HG03139 (cell line): ENCODE measurements at regions not wholly inside any gene's neighbourhood (a gene's known extent, or its start where the extent isn't known, plus 50 kb on each side); places are given as distances from the start of the nearest gene placed in this dataset.

Experiments used
- ATAC-seq: cut with Tn5 transposase; IDR thresholded peaks from one replicate; pipeline ENCODE4 v1.9.1; 2021; ENCODE audit not compliant: unreplicated experiment

- ATAC-seq: no peak
Observed at GRCh38 chr2:103268841-103269498, 507.1 kb downstream of the TMEM182 start.

GRCh38 chr2:103276869-103277268 is 515.0 kb downstream of the TMEM182 start:
- no peak for ATAC-seq

DNA sequence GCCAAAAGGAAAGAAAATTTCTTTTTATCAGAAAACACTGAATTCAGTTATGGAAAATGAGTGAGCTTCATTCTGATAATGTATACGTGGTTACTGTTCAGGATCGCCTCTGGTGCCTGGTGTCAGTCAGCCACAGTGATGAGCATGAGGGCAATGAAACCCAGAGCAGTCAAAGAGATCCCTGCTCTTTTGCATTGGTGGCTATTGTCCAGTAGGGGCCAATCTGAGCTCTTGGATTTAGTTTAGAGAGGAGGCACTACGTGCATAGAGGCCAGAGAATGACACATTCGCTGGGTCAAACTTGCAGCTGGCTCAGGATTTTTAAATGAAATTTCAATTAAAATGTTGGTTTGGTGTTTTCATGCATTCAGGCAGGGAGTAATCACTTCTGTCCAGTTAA is 522.9 kb downstream of the TMEM182 start:
- ATAC-seq: no peak

- ATAC-seq: no peak
Observed at GRCh38 chr2:103285354-103285753, 523.5 kb downstream of the TMEM182 start.

- ATAC-seq: no peak
Observed at GRCh38 chr2:103287746-103288145, 525.9 kb downstream of the TMEM182 start.

GRCh38 chr2:103288696-103289095 is 526.9 kb downstream of the TMEM182 start:
- no peak for ATAC-seq

DNA sequence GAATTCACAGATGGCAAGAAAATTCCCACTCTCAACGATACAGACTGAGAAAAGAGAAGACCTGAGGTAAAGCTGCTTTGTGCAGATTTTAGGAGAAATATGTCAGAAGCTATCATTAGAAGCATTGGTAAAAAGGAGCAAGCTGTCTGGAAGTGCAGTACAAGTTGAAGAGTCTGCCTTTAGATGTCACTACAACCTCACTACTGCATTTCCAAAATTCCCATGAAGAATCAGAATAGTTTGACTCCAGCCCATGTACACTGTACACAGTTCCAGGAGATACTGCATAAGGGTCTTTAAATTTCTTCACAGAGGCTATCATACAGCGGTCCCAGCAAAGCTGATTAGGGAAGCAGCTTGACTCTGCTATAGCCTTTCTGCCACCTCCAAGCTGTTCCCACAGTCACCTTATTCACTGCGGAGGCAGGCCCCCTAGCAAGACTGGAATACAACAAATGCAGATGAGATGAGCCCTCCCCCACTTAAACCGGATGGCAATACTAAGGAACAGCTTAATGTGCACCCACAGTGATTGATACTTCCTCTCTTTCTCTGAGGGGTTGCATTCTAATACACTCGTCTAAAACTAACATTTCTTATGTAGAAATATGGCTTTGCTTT is 527.4 kb downstream of the TMEM182 start:
- no peak for ATAC-seq

- no peak for ATAC-seq
Observed at GRCh38 chr2:103292573-103292972, 530.7 kb downstream of the TMEM182 start.

DNA sequence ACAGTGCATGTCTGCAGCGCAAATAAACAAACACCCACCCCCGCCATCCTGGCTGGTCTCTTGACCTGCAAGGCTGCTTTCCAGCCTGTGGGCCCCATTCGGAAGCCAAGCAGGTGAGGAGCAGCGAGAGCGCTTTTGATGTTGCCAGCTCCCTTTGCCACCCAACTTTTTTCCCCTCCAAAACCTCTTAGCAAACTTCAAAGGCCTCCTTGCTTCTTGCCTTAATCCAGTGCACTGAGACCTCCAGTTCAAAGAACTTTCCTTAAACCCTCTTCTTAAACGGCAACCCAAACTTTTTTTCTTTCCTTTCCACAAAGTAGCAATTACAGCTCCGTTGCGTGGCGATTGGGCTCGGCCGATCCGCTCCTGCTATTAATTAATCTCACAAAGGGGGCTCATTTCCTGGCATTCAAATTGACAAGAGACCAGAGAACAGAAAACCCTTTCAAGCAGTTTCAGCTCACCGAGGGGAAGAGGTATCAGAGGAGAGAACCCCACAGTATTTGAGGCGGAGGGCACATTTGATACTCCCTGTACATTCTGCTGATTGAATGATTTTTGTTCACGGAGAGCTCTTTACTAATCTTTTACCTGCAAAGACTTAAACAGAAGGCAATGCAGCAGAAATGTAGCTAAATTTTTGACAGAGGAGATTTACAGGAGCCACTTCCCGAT is 531.4 kb downstream of the TMEM182 start:
- ATAC-seq: no peak

GRCh38 chr2:103293742-103294077 is 531.9 kb downstream of the TMEM182 start:
- ATAC-seq: no peak

- ATAC-seq: no peak
Observed at GRCh38 chr2:103294420-103294819, 532.6 kb downstream of the TMEM182 start.

DNA sequence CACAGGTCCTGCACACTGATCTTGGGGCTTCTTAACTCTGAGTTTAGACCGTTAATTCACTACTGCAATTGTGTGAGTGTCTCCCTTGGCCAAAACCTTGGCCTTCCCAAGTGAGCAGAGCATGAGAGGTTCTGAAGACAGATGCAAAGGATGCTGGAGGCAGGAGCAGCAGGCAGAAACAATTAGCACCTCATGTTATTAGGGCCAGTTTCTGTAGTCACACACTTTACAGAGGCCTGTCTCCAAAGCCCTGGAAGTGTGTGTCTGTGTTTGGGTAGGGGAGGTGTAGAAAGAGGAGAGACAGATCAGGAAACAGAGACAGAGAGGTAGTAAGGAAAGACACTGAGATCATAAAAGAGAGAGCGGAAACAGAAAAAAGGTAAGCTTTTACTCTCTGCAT is 533.8 kb downstream of the TMEM182 start:
- ATAC-seq: no peak

- ATAC-seq: no peak
Observed at GRCh38 chr2:103324671-103325070, 562.8 kb downstream of the TMEM182 start.

GRCh38 chr2:103327386-103327785 is 565.6 kb downstream of the TMEM182 start:
- ATAC-seq: no peak

DNA sequence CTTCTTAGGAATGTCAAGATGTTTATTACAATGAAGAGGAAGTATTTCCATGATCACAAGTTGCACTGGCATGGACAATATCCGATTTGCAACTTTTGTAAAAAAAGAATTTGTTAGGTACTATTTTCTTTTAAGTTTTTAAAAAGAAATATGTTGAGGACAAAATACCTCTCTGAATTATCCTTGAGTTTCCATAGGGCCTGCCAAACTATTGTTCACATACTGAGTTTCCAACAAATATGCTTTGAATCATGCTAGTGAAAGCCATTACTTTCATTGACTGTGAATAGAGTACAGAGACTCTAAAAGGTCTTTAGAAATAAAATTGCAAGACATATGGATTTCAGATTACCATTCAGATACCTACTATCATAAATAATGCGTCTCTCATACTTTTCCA is 566.1 kb downstream of the TMEM182 start:
- no peak for ATAC-seq

DNA sequence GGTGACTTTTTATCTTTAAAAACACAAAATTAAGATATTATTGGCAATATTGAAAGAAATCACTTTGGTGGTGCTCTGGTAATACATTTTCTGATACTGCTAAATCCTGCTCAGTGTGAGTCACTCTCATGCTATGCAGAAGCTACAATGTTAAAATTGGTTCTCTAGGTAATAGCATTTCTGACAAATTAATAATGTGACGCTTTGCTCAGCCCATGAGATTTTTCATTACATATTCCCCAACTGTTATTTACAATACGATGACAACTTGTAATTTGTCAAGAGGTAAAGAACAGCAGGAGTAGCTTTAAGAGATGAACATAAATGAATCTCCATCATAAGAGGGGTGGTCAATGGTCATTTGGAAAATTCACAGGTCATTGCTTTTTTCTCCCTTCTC is 573.6 kb downstream of the TMEM182 start:
- no peak for ATAC-seq

GRCh38 chr2:103338819-103339218 is 577.0 kb downstream of the TMEM182 start:
- no peak for ATAC-seq

GRCh38 chr2:103346780-103347179 is 584.9 kb downstream of the TMEM182 start:
- no peak for ATAC-seq

DNA sequence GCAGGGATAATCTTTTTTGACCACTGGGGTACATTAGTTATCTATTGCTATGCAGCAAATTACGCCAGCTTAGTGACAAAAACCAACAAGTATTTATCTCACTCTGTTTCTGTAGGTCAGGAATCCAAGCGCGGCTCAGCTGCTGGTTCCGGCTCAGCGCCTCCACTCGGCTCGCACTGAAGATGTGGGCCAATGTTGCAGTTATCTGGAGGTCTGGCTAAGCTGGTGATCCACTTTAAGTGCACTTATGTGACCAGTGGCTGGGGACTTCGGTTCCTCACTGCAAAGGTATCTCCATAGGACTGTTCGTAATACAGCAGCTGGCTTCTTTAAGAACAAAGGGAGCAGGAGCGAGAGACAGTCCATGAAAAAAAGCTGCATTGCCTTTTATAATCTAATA is 591.9 kb downstream of the TMEM182 start:
- no peak for ATAC-seq

GRCh38 chr2:103355287-103355686 is 593.5 kb downstream of the TMEM182 start:
- no peak for ATAC-seq

DNA sequence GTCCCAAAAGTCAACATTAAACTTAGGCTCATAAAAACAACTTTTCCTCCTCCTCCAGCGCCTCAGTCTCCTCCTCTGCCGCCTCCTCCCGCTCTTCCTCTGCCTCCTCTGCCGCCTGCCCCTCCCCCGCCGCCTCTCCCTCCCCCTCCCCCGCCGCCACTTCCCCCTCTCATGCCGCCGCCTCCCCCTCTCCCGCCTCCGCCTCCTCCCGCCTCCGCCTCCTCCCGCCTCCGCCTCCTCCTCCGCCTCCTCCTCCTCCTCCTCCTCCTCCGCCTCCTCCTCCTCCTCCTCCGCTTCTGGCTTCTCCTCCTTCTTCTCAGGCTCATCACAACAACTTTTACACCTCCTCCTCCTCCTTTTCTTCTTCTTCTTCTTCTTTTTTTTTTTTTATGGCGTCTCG is 599.9 kb downstream of the TMEM182 start:
- ATAC-seq: no peak

DNA sequence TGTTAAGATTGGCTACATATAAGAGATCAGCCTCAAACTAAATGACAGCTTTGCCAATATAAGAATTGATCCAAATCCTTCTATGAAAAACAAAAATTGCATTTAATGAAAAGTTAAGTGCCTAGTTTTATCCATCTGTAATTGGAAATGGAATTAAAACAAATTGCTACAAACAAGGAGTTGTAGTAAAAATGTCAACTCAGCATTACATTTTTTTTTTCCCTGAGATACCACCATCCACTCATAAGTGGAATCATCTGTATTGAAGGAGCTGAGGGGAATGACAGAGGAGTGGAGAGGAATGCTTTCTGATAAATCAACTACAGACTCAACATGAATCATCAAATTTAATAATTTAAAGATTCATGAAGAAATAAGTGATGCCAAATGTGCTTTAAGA is 601.8 kb downstream of the TMEM182 start:
- ATAC-seq: no peak

GRCh38 chr2:103364177-103364576 is 602.3 kb downstream of the TMEM182 start:
- no peak for ATAC-seq
